Retinal pigment epithelial cell (primary cell): ENCODE measurements at regions not wholly inside any gene's neighbourhood (a gene's known extent, or its start where the extent isn't known, plus 50 kb on each side); places are given as distances from the start of the nearest gene placed in this dataset.
"Not testable (repeated sequence)": the region's sequence is repeated elsewhere in the genome, so short reads cannot be mapped to it uniquely, and the experiment has no call there.

Experiments
- DNase-seq: peaks from one replicate; pipeline ENCODE4 v3.0.0-alpha.2; 2010; ENCODE audit warnings: low read depth
- H3K4me3 ChIP-seq: 2 replicates; pipeline ENCODE4 v1.5.1; 2011; ENCODE audit warnings: mild to moderate bottlenecking, low read length, control low read depth, moderate library complexity
- CTCF ChIP-seq: conservative IDR thresholded peaks from 2 replicates; pipeline ENCODE4 v1.5.1; 2011; ENCODE audit warnings: low read depth, low read length, control low read depth, inconsistent platforms

GRCh38 chrX:4627414-4627813 is 914.0 kb upstream of the PRKX start:
- TF ChIP-seq CTCF, result no peak
- DNase-seq, result no peak
- no peak overlapping the region for H3K4me3 ChIP-seq

- TF ChIP-seq CTCF, result no peak
- DNase-seq, result no peak
- no peak overlapping the region for H3K4me3 ChIP-seq
These were observed 909.2 kb upstream of the PRKX start for GRCh38 chrX:4622486-4623167.

GRCh38 chrX:4613651-4614050 is 900.2 kb upstream of the PRKX start:
- not testable (repeated sequence) for H3K4me3 ChIP-seq, DNase-seq

GRCh38 chrX:4588893-4589292 is 875.4 kb upstream of the PRKX start:
- DNase-seq, result no peak
- TF ChIP-seq CTCF, result no peak

GRCh38 chrX:4588466-4588865 is 875.0 kb upstream of the PRKX start:
- no peak overlapping the region for H3K4me3 ChIP-seq
- no peak for DNase-seq
- no peak for TF ChIP-seq CTCF

More at GRCh38 chrX:4588893-4589292, 875.4 kb upstream of the PRKX start:
- no peak overlapping the region for H3K4me3 ChIP-seq

- no peak for DNase-seq
- H3K4me3 ChIP-seq, result no peak overlapping the region
- TF ChIP-seq CTCF, result no peak
These were observed 874.6 kb upstream of the PRKX start for GRCh38 chrX:4588056-4588455.

- no peak for DNase-seq
- no peak for TF ChIP-seq CTCF
- no peak overlapping the region for H3K4me3 ChIP-seq
These were observed 866.5 kb upstream of the PRKX start for GRCh38 chrX:4579999-4580398.
